ENCODE measurements at regions not wholly inside any gene's neighbourhood (a gene's known extent, or its start where the extent isn't known, plus 50 kb on each side); places are given as distances from the start of the nearest gene placed in this dataset.
A peak's percentile ranks its signal among the peaks of the same experiment; 100 is the strongest.

- Histone ChIP-seq H3K4me2 (ENCODE audit: low read length) (no peak overlapping the region), H3K4me1 (ENCODE audit: insufficient read depth, low read length) (no peaks in the 10 kb centered on the region), H3K9ac (ENCODE audit: low read length) (no peak overlapping the region), H3K36me3 (ENCODE audit: insufficient read depth, low read length) (no peaks in the 10 kb centered on the region), H3K4me3 (ENCODE audit: insufficient read depth, low read depth, low read length) (no peak overlapping the region), H3K9me3 (ENCODE audit: insufficient read depth, low read depth, low read length) (no peaks in the 10 kb centered on the region), H3K27ac (ENCODE audit: low read depth, low read length) (no peak overlapping the region), H2AFZ (ENCODE audit: low read depth, low read length) (no peak overlapping the region), H4K20me1 (ENCODE audit: insufficient read depth, low read length) (no peaks in the 10 kb centered on the region), H3K79me2 (ENCODE audit: insufficient read depth, low read length) (no peaks in the 10 kb centered on the region), H3K27me3 (ENCODE audit: insufficient read depth, low read length) (no peaks in the 10 kb centered on the region)
- DNase-seq (ENCODE audit: low read depth) (peak; percentile 5), FAIRE-seq (no peak)
- Mint-ChIP-seq H3K4me3 (ENCODE audit: unreplicated experiment) (no peak overlapping the region), H3K27me3 (ENCODE audit: low read depth, unreplicated experiment) (peaks cover 4% of the 10 kb centered on the region), H3K36me3 (ENCODE audit: low read depth, unreplicated experiment) (no peaks in the 10 kb centered on the region), H3K4me1 (ENCODE audit: low read depth, unreplicated experiment) (no peaks in the 10 kb centered on the region), H3K27ac (ENCODE audit: unreplicated experiment) (no peak overlapping the region), H3K9me3 (ENCODE audit: unreplicated experiment) (peaks cover 2% of the 10 kb centered on the region)
- TF ChIP-seq EZH2 (IDR thresholded peaks at IDR 0.05; ENCODE audit: insufficient read depth, low read length) = no peak
- TF ChIP-seq CTCF (IDR thresholded peaks at IDR 0.05; ENCODE audit: insufficient read depth, low read depth, low read length) = no peak
Measured at GRCh38 chr5:88452820-88453219, 184.2 kb upstream of the TMEM161B start.

GRCh38 chr5:88450239-88450638, 181.6 kb upstream of the TMEM161B start:
- Histone ChIP-seq H3K4me1 (ENCODE audit: insufficient read depth, low read length) (no peaks in the 10 kb centered on the region), H3K4me2 (ENCODE audit: low read length) (no peak overlapping the region), H3K36me3 (ENCODE audit: insufficient read depth, low read length) (no peaks in the 10 kb centered on the region), H2AFZ (ENCODE audit: low read depth, low read length) (no peak overlapping the region), H3K79me2 (ENCODE audit: insufficient read depth, low read length) (no peaks in the 10 kb centered on the region), H3K27me3 (ENCODE audit: insufficient read depth, low read length) (peaks cover 2% of the 10 kb centered on the region), H4K20me1 (ENCODE audit: insufficient read depth, low read length) (no peaks in the 10 kb centered on the region), H3K27ac (ENCODE audit: low read depth, low read length) (no peak overlapping the region), H3K4me3 (ENCODE audit: insufficient read depth, low read depth, low read length) (no peak overlapping the region), H3K9ac (ENCODE audit: low read length) (no peak overlapping the region), H3K9me3 (ENCODE audit: insufficient read depth, low read depth, low read length) (no peaks in the 10 kb centered on the region)
- Mint-ChIP-seq H3K4me1 (ENCODE audit: low read depth, unreplicated experiment) (no peaks in the 10 kb centered on the region), H3K27me3 (ENCODE audit: low read depth, unreplicated experiment) (peaks cover 4% of the 10 kb centered on the region), H3K4me3 (ENCODE audit: unreplicated experiment) (no peak overlapping the region), H3K9me3 (ENCODE audit: unreplicated experiment) (peaks cover 2% of the 10 kb centered on the region), H3K36me3 (ENCODE audit: low read depth, unreplicated experiment) (no peaks in the 10 kb centered on the region), H3K27ac (ENCODE audit: unreplicated experiment) (no peak overlapping the region)
- FAIRE-seq = no peak
- no peak for TF ChIP-seq CTCF (IDR thresholded peaks at IDR 0.05; ENCODE audit: insufficient read depth, low read depth, low read length)
- no peak for TF ChIP-seq EZH2 (IDR thresholded peaks at IDR 0.05; ENCODE audit: insufficient read depth, low read length)
- DNase-seq (ENCODE audit: low read depth) = no peak

GRCh38 chr5:88438006-88438405, 169.4 kb upstream of the TMEM161B start:
- H3K4me3 ChIP-seq (ENCODE audit: insufficient read depth, low read depth, low read length) = no peak overlapping the region
- no peak overlapping the region for H2AFZ ChIP-seq (ENCODE audit: low read depth, low read length)
- no peak overlapping the region for H3K27ac ChIP-seq (ENCODE audit: low read depth, low read length)
- peak overlapping the region; percentile 35 for H3K4me2 ChIP-seq (ENCODE audit: low read length)
- no peaks in the 10 kb centered on the region for H3K9me3 ChIP-seq (ENCODE audit: insufficient read depth, low read depth, low read length)
- peak; percentile 38 for DNase-seq (ENCODE audit: low read depth)
- Mint-ChIP-seq H3K4me3 (ENCODE audit: unreplicated experiment) (no peak overlapping the region), H3K27me3 (ENCODE audit: low read depth, unreplicated experiment) (no peaks in the 10 kb centered on the region), H3K36me3 (ENCODE audit: low read depth, unreplicated experiment) (no peaks in the 10 kb centered on the region), H3K27ac (ENCODE audit: unreplicated experiment) (no peak overlapping the region), H3K9me3 (ENCODE audit: unreplicated experiment) (no peaks in the 10 kb centered on the region), H3K4me1 (ENCODE audit: low read depth, unreplicated experiment) (peaks cover 6% of the 10 kb centered on the region)
- no peaks in the 10 kb centered on the region for H3K36me3 ChIP-seq (ENCODE audit: insufficient read depth, low read length)
- H3K9ac ChIP-seq (ENCODE audit: low read length) = no peak overlapping the region
- no peaks in the 10 kb centered on the region for H3K4me1 ChIP-seq (ENCODE audit: insufficient read depth, low read length)
- H3K79me2 ChIP-seq (ENCODE audit: insufficient read depth, low read length) = no peaks in the 10 kb centered on the region
- TF ChIP-seq CTCF (IDR thresholded peaks at IDR 0.05; ENCODE audit: insufficient read depth, low read depth, low read length) (no peak), EZH2 (IDR thresholded peaks at IDR 0.05; ENCODE audit: insufficient read depth, low read length) (no peak)
- FAIRE-seq = no peak
- no peaks in the 10 kb centered on the region for H4K20me1 ChIP-seq (ENCODE audit: insufficient read depth, low read length)
- H3K27me3 ChIP-seq (ENCODE audit: insufficient read depth, low read length) = no peaks in the 10 kb centered on the region
